Activated CD8-positive, alpha-beta T cell treated with anti-CD3 and anti-CD28 coated beads for 36 hours (primary cell): ENCODE measurements at regions not wholly inside any gene's neighbourhood (a gene's known extent, or its start where the extent isn't known, plus 50 kb on each side); places are given as distances from the start of the nearest gene placed in this dataset.

Source experiments
- ATAC-seq: fragments of 200-7000 bp; cut with Tn5 transposase; one replicate; pipeline ENCODE4 v1.10.0; 2021; ENCODE audit warnings: mild to moderate bottlenecking, moderate library complexity
- CTCF ChIA-PET: fragments of 350-600 bp; sonication (Branson Sonifier 250); formaldehyde crosslinking; loops from one replicate; lab custom pipeline; 2021; ENCODE audit warnings: antibody characterized with exemption; lab: Charles Lee
- POLR2A ChIA-PET: fragments of 350-600 bp; sonication (Branson Sonifier 250); formaldehyde crosslinking; loops from one replicate; lab custom pipeline; 2021; ENCODE audit warnings: antibody characterized with exemption; lab: Charles Lee
- DNase-seq: peaks from one replicate; pipeline ENCODE4 v3.0.0-alpha.2; 2020
- H3K27ac Mint-ChIP-seq: one replicate; pipeline ENCODE4 v1.8.0; 2021; ENCODE audit warnings: mild to moderate bottlenecking, mixed read lengths
- H3K27me3 Mint-ChIP-seq: one replicate; pipeline ENCODE4 v1.8.0; 2021; ENCODE audit warnings: mixed read lengths
- H3K36me3 Mint-ChIP-seq: one replicate; pipeline ENCODE4 v1.8.0; 2021; ENCODE audit warnings: low read depth, mixed read lengths
- H3K4me1 Mint-ChIP-seq: one replicate; pipeline ENCODE4 v1.8.0; 2021; ENCODE audit warnings: low read depth, mixed read lengths
- H3K4me3 Mint-ChIP-seq: one replicate; pipeline ENCODE4 v1.8.0; 2021; ENCODE audit warnings: mild to moderate bottlenecking, moderate library complexity, mixed read lengths
- H3K9me3 Mint-ChIP-seq: one replicate; pipeline ENCODE4 v1.8.0; 2021; ENCODE audit warnings: mixed read lengths
- intact Hi-C: fragments of 100-400 bp; cut with micrococcal nuclease; formaldehyde crosslinking; loops from one replicate; pipeline ENCODE4 v1.10.0; 2022
- TF ChIP-seq, protein P1 (sequence below): fragments of 200-600 bp; IDR thresholded peaks from one replicate; pipeline ENCODE4 v1.8.0; 2022; ENCODE audit warnings: antibody characterized with exemption, mild to moderate bottlenecking

DNA sequence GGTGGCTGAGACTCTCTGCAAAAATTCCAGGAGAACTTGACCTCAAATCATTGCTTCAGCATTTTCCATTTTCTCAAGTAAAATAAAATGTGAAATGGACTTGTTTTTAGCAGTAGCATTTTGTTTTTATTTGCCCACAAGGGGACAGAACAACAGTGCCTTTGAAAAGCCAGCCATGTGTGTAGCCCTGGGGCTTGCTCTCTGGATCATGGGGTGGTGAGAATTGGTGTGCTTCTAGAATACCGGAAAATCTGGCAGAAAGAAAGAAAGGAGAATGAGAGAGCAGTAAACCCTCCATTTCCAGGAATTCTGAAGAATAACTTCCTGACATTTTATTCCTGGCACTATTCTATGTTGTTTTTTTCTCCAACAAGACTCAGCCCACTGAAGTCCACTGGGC is 254.7 kb upstream of the MOCS1 start:
- Mint-ChIP-seq H3K27ac (no peak overlapping the region), H3K9me3 (peaks cover 7% of the 10 kb centered on the region), H3K27me3 (peaks cover 13% of the 10 kb centered on the region), H3K36me3 (no peaks in the 10 kb centered on the region), H3K4me3 (no peak overlapping the region), H3K4me1 (no peaks in the 10 kb centered on the region)
- ChIA-PET CTCF (no interaction called here), POLR2A (no interaction called here)
- TF ChIP-seq, protein P1, sequence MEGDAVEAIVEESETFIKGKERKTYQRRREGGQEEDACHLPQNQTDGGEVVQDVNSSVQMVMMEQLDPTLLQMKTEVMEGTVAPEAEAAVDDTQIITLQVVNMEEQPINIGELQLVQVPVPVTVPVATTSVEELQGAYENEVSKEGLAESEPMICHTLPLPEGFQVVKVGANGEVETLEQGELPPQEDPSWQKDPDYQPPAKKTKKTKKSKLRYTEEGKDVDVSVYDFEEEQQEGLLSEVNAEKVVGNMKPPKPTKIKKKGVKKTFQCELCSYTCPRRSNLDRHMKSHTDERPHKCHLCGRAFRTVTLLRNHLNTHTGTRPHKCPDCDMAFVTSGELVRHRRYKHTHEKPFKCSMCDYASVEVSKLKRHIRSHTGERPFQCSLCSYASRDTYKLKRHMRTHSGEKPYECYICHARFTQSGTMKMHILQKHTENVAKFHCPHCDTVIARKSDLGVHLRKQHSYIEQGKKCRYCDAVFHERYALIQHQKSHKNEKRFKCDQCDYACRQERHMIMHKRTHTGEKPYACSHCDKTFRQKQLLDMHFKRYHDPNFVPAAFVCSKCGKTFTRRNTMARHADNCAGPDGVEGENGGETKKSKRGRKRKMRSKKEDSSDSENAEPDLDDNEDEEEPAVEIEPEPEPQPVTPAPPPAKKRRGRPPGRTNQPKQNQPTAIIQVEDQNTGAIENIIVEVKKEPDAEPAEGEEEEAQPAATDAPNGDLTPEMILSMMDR = no peak
- intact Hi-C loops = no loop called here
- DNase-seq (no peak), ATAC-seq (no peak)

DNA sequence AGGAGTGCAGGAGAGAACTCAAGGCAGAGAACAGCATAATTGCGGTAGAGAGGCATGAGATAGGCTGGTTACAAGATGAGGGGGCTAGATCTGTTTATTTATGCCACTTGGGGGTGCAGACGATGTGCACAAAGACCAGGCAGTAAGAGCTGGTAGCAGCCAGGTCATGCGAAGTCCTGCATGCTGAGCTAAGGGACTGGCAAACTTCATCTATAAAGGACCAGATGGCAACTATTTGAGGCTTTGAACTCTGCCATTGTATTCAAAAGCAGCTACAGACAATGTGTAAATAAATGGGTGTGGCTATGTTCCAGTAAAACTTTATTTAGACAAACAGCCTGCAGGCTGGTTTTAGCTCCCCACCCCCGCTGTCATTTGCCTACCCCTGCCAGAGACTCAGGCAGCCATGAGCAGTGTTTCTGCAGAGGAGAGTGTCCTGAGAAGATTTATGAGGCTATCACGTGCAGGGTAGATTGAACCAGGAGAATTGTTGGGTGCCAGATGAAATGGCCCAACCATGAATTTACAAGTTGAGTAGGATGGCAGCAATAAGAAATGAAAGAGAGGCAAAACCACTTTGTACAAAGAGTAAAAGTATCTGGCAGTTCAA is 253.4 kb upstream of the MOCS1 start:
- H3K36me3 Mint-ChIP-seq = peaks cover 2% of the 10 kb centered on the region
- no peak for DNase-seq
- no peaks in the 10 kb centered on the region for H3K4me1 Mint-ChIP-seq
- no peak overlapping the region for H3K27ac Mint-ChIP-seq
- POLR2A ChIA-PET = no interaction called here
- no peak overlapping the region for H3K4me3 Mint-ChIP-seq
- no peak for ATAC-seq
- TF ChIP-seq, protein P1 = no peak
- intact Hi-C loops = no loop called here
- CTCF ChIA-PET = no interaction called here
- peaks cover 17% of the 10 kb centered on the region for H3K9me3 Mint-ChIP-seq
- peaks cover 13% of the 10 kb centered on the region for H3K27me3 Mint-ChIP-seq

DNA sequence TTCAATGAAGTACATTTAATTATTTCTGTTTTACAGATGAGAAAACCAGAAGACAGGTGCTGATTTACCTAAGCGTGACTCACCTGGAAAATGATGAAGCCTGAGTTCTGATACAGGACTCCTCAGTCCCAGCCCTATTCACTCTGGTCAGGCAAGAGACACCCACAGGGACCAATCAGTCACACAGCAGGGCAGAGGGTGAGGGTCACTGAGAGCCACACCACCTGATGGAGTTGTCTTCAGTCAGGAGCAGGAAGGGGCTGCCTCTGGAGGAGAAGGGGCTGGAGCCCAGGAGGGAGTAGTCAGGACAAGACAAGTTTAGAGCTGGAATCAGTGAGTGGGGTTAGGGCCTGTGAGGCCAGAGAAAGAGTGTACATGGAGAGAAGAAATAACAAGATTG is 251.2 kb upstream of the MOCS1 start:
- H3K4me3 Mint-ChIP-seq = no peak overlapping the region
- TF ChIP-seq, protein P1 = no peak
- H3K9me3 Mint-ChIP-seq = peaks cover 20% of the 10 kb centered on the region
- DNase-seq (no peak), ATAC-seq (no peak)
- peaks cover 14% of the 10 kb centered on the region for H3K27me3 Mint-ChIP-seq
- H3K27ac Mint-ChIP-seq = no peak overlapping the region
- peaks cover 2% of the 10 kb centered on the region for H3K36me3 Mint-ChIP-seq
- no peaks in the 10 kb centered on the region for H3K4me1 Mint-ChIP-seq
- intact Hi-C loops = no loop called here
- ChIA-PET POLR2A (no interaction called here), CTCF (no interaction called here)

DNA sequence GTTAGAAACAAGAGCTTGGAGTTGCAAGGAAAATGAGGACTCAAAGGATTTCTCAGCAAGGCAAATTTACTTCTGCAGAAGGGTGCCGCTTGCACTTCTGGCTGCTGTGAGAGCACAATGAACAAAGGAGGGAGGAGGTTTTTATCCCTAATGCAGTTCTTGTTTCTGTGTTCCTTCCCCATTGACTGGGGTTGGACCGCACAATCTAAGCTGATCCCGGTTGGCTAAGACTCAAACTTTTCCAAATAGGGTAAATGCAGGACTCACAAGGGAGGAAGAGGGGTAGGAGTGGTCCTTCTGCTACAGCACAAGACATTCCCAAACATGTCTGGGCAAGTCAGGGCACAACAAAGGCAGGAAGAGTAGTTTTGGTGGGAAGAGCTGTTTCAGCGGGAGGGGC is 249.6 kb upstream of the MOCS1 start:
- no peak overlapping the region for H3K4me3 Mint-ChIP-seq
- TF ChIP-seq, protein P1 = no peak
- peaks cover 20% of the 10 kb centered on the region for H3K9me3 Mint-ChIP-seq
- ATAC-seq (no peak), DNase-seq (no peak)
- ChIA-PET POLR2A (no interaction called here), CTCF (no interaction called here)
- intact Hi-C loops = no loop called here
- peaks cover 18% of the 10 kb centered on the region for H3K27me3 Mint-ChIP-seq
- H3K4me1 Mint-ChIP-seq = no peaks in the 10 kb centered on the region
- peaks cover 2% of the 10 kb centered on the region for H3K36me3 Mint-ChIP-seq
- no peak overlapping the region for H3K27ac Mint-ChIP-seq

DNA sequence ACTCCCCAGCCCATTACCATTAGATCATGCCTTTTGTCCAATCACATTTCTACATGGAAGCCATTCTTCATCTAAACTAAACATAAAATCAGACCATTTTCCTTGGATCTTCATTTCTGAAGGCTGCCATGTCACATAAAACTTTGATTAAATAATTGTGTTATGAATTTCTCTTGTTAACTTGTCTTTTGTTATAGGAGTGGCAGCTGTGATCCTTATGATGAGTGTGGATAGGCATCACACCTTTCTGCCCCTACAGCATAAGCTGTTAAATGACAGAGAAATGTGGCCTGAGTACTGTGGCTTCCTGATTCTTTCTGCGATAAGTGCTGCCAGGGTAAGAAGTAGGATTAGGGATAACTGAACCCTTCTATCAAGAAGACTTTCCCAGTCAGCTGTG is 247.1 kb upstream of the MOCS1 start:
- Mint-ChIP-seq H3K4me1 (no peaks in the 10 kb centered on the region), H3K27me3 (peaks cover 20% of the 10 kb centered on the region), H3K9me3 (peaks cover 20% of the 10 kb centered on the region), H3K27ac (no peak overlapping the region), H3K36me3 (peaks cover 2% of the 10 kb centered on the region), H3K4me3 (no peak overlapping the region)
- DNase-seq (no peak), ATAC-seq (no peak)
- CTCF ChIA-PET = no interaction called here
- TF ChIP-seq, protein P1 = no peak
- intact Hi-C loops = no loop called here
- POLR2A ChIA-PET = no interaction called here
